ENCODE measurements at regions not wholly inside any gene's neighbourhood (a gene's known extent, or its start where the extent isn't known, plus 50 kb on each side); places are given as distances from the start of the nearest gene placed in this dataset.

DNA sequence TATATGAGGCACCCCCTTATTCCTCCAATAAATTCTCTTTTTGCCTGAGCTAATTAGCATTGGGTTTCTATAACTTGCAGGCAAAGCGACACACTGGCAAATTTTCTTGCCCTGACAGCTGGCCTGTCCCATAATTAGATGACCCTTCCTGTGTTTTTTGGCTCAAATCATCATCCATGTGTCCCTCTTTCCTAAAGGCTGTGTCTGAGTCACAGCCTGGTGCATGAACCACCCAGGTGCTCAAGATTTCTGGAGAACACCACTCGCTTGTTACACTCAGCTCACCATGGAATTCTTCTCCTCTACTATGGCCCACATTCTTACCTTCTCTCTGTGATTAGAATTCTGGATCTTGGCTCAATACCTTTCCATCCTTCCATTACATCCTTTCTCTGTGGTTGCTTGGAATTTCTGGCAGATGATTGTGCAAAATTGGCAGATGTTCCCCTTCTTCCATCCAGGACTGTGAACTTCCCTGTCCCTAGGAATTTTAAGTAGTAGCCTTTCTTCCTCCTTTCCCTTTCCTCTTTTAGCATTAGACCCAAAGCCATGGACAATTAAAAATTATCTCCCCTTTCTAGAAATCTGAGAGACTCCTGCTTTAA is 116.0 kb upstream of the ANKRD1 start:
- peak; percentile 38 for DNase-seq (ENCODE audit: low spot score)

DNA sequence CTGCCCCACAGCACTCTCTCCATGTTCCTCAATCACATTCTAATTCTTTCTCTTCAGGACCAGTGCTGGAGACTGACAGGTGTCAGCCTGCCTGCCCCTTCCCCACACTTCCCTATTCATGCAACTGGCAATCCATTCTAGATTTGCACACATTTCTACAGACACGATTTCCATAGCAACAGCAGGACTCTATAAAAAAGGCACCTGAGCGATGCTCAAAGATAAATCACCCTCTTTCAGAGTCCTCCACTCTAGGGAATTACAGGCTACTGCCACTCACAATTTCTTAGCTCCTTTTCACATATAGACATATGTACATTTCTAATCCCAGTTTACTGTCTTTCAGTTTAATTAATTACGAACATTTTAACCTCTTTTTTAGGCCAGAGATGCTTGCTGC is 118.1 kb upstream of the ANKRD1 start:
- no peak for DNase-seq (ENCODE audit: low spot score)

DNA sequence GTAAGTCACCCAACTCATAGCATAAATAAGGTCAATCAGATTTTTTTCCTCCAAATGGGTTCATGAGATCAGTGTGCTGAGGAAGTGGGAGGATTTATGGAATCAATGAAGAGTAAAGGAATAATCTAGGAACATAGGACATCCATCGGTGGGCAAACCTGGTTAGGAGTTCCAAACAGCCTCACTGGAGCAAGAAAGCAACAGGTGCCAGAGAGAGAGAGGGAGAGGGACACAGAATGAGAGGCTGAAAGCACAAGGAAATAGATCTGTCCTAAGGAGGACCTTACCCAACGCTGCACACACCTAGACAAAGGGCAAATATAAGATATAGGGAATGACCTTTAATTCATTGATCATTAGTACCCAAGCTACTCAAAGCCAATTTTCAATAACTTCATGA is 119.5 kb upstream of the ANKRD1 start:
- DNase-seq (ENCODE audit: low spot score): no peak

DNA sequence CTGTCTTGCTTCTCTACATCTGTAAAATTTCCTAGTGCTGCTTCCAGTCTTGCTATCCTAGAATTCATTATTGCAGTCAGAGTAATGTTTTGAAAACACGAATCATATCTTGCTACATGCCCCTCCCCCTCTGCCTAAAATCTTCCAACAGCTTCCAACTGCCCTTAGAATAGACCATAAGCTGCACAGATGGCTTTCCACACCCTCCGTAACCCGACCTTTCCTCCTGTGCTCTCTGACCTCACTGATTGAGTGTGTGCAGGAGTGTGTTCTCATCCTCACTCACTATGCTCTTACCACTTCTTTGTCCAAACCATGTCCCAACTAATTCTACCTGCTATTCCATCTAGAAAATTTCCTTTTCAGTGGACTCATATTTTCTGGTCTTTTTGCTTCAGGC is 121.2 kb upstream of the ANKRD1 start:
- DNase-seq (ENCODE audit: low spot score): no peak

DNA sequence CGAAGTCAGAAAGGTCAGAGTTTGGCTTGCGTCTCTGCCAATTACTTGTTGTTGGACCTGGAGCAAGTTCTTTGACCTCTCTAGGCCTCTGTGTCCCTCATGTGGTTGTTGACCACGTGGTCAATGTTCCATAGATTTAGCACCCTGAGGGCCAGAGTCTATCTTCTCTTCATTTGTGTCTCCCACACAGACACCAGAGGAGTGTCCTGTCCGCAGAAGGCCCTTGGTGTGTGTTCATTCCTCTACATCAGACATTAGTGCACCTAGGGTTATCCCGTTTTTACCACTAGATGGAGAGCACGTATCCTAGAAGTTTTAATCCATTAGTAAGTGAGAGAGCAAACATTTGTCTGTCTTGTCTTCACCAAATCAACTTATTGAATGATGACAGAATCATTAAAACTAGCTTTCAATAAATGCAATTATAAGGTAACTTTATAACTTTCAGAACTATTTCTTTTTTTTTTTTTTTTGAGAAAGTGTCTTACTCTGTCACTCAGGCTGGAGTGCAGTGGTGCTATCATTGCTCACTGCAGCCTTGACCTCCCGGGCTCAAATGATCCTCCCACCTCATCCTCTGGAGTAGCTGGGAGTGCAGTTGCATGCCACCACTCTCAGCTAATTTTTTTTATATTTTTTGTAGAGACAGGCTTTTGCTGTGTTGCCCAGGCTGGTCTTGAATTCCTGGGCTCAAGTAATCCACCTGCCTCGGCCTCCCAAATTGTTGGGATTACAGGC is 122.5 kb upstream of the ANKRD1 start:
- DNase-seq (ENCODE audit: low spot score): peak; percentile 48

DNA sequence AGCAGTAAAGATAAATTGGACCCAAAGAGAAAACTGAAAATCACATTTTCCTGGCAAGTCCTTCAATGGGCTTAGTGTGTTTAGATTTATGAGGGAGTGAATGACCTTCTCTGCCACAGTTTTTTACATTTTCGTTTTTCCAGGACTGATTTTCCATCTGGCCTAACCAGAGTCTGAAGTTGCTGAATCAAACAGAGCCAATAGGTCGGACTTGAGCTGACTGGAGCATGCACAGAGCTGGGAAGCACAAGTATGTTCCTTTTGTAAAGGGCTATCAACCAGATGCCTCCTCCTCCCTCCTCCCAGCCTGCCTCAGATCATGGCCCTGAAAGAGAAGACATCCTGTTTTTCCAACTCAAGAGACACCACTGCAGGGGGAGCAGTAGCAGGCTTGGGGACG is 126.0 kb upstream of the ANKRD1 start:
- DNase-seq (ENCODE audit: low spot score): no peak

DNA sequence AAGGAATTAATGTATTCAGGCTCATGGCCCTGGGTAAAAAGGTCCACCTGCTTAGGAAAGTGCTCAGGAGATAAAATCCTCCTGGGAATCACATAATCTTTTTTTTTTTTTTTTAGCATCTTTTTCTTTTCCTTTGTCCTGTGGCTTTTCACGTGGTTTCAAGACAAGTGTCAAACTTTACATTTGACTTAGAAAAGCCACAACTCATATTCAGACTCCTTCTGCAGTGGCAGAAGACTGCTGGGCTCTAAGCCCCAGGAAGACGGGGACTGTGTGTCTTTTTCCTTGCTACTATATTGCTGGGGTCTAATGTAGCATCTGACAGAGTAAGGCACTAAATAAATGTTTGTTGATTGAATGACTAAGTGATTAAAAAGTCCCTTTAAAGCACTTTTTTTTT is 127.5 kb upstream of the ANKRD1 start:
- DNase-seq (ENCODE audit: low spot score): no peak

DNA sequence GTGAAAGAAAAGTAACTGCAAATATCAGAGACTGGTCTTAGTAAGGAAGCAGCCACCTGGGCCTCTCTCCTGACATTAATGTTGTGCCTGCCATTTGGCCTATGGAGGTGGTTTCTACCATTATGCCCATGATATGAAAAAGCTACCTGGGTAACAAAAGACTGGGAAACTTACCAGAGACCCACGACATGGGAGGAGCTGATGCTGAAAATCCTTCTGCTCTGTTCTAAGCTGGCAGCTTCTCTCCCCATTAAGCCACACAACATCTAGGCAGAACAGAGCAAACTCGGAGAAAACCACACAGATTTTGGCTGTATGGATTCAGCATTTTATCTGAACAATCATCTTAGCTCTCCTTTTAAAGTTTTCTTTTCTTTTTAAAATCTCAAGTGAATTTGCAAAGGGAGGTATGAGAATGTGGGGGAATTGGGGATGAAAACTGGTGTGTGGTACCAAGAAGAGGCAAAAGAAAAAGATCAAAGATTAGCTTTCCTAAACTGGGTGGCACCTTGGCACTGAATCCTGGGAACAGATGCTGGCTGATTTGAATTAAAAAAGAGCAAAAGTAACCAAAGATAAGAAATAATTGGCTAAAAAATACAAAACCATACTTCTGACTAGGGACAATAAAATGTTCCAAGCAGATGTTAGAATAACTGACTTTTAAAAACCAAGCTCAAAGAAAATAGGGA is 128.6 kb upstream of the ANKRD1 start:
- DNase-seq (ENCODE audit: low spot score): no peak

DNA sequence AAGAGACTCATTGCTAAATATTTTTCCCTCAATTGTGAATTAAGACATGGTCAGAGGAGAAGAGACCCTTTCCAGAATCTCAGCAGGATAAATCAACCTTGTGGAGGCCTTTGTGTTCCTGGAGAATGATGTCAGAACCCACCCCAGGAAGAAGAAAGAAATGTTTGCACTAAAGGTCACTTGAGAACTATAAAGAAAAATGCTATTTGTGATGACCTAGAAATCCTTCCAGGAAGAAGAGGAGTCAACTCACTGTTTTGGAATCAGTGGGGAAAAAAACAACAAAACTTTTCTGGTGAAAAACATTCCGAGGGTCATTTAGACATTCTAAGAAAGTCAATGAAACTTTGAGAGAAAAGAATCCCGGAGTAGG is 129.1 kb upstream of the ANKRD1 start:
- DNase-seq (ENCODE audit: low spot score): no peak

DNA sequence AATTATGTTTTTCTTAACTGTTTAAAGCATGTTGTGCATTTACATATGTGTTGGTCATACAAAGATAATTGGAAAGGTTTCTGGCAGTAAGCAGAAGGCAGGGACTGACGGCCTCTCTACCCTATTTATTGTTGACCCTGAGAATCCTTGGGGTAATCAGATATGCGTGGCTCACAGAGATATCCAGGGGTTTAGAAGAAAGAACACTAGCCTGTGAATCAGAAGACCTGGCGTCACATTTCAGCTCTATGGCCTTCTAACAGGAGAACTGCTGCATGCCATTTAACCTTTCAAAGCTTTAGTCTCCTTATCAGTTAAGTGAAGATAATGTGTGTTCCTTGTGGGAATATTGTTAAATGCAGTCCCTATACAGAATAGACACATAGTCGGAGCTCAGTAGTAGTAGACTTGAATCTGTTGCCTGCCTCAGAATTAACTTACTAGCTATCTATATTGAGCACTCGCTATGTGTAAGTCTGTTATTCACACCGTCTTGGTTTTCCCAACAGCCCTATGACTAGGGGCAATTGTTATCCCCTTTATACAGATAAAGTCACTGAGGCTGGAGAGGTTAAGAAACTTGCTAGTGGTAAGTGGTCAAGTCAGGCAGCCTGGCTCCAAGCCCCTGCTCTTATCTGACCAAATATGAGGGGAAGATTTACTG is 129.6 kb upstream of the ANKRD1 start:
- DNase-seq (ENCODE audit: low spot score): no peak

DNA sequence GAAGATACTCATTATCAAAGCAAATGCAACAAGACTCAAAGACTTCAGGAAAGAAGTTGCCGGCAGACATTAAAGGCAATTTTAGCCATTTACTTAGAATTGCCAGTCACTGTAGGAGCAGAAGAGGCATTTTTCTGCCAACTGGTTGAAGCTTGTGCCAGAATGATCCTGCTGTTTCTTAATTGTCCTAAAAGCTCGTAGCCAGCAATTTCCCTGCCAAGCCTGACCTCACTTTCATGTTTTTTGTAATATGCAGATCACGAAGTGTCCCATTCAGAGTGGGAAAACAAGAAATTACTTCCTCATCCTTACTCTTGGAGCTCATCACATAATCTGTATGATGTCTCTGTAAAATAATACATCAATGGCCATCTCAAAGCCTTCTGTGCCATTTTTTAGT is 130.9 kb upstream of the ANKRD1 start:
- DNase-seq (ENCODE audit: low spot score): no peak

DNA sequence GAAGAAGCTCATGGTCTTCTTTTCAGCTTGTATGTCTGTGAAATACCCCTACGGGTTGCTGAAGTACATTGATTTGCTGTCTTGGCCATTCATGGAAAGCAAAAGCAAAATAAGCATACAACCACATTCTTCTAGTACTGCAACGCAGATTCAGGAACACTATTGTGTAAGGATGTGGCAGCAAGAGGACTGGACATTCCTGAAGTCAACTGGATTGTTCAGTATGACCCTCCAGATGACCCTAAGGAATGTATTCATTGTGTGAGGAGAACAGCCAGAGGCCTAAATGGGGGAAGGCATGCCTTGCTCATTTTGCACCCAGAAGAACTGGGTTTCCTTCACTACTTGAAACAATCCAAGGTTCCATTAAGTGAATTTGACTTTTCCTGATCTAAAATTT is 133.4 kb upstream of the ANKRD1 start:
- peak; percentile 11 for DNase-seq (ENCODE audit: low spot score)

DNA sequence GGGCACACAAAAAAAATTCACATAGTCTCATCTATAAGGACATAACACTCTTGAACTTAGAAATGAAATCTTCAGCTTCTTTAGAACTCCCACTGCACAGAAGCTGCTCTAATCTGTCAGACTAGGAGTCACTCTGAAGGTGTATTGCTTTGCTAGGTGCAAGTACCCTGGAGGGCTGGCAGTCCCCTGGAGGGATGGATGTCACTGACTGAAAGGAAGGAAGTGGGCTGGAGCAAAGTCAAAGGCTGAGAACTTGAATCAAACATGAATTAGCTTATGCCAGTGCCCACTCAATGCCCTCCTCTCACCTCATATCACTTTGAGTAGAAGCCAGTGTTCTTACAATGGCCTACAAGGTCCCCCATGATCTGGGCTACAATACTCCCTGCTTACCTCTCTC is 140.3 kb upstream of the ANKRD1 start:
- no peak for DNase-seq (ENCODE audit: low spot score)

DNA sequence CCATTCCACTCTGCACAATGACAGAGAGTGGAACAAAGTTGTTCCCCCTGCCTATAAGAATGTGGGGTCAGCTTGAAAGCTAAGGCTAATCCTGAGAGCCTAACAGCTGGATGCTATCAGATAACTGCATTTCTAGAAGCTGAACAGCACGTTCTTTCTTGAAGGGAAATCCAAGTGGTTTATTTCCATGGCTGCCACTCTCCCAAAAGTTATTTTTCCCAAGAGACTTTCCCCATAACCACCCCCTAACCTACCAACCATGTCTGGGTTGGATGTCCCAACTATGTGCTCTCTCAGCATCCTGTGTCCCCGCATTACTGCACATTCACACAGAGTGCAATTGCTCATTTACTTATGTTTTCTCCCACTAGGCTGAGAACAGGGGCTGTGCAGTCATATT is 140.7 kb upstream of the ANKRD1 start:
- DNase-seq (ENCODE audit: low spot score): no peak

DNA sequence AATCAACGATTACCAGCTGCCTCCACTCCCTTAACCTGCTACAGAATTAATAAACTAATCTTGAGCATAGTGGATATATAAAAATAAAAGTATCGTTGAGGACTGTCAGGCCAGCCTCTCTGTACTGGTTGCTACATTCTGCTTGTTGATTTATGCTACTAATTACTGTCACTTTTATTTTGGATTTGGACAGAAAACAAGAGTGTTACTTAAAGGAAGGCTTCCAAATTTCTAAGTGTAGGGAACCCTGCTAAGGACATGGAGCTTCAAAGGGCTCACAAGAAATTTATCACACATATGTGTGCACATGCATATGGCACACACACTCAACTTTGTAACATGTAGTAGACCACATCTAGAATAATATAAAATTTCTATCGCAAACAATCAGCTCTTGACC is 141.2 kb upstream of the ANKRD1 start:
- no peak for DNase-seq (ENCODE audit: low spot score)

DNA sequence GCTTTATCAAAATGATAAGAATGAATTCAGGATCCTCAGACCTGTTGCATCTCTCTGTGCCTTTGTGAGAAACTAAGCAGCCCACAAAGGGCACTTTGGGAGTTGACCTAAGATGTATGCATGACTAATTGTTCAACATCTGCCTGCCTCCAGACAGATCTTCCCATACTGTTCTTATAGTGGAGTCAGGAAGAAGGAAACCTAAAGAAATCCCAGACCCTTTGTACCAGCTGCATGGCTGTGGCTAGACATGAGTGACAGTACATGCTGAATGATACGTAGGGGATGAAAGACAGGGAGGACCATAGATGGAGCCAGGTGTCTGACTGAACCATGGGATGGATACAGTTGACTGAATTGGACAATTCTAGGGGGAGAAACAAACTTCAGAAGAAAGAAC is 148.7 kb upstream of the PCGF5 start:
- no peak for DNase-seq (ENCODE audit: low spot score)

DNA sequence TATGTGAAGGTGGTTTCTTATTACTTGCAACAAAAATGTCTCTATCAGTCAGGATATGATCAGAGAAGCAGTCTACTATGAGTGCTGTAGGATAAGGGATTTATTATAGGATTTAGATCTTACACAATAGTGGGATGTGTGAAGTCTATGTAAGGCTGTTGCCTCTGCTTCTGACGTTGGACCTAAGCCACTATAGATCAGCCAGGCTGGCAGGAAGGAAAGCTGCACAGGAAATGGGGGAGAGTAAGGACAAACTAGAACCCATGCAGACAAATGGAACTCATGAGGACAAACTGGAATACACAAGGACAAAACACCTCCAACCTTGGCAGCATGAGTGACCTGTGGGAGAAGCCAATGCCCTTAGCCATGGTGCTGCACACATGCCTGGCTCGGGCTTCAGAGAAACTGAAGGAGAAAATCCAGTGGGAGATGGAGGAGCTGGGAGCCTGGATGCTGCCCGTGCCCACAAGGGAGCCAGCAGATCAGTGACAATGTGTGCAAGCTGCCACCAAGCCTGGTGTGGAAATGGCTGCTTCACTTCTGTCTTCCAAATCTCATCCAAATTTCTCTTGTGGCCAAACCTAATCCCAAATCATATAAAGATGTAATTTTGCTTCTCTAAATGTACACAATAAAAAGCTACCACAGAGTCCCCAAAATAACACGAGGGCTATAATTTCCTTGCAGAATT is 147.0 kb upstream of the PCGF5 start:
- no peak for DNase-seq (ENCODE audit: low spot score)

DNA sequence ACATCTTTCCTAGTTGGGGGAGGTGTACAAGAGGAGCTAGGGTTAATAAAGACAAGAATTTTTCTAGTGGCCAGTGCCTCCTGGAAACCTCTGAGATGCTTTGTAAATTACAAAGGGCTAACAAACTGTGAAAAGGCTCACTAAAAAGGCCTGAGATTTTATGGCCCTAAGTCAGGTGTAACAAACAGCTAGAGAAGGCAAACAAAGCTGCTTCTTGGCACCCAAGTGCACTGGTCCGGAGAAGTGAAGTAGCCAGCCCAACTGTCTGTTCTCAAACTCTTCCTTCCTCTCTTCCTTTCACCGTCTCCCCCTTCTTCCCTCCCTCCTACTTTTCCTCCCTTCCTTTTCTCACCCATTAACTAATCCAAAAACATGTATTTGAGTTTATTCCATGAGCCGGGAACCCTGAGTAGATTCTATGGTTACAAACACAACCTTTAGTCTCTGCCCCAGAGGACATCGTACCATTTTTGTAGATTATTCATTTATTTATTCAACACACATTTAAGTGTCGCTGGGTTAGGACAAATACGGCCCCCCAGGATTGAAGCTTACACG is 143.4 kb upstream of the PCGF5 start:
- DNase-seq (ENCODE audit: low spot score): no peak

DNA sequence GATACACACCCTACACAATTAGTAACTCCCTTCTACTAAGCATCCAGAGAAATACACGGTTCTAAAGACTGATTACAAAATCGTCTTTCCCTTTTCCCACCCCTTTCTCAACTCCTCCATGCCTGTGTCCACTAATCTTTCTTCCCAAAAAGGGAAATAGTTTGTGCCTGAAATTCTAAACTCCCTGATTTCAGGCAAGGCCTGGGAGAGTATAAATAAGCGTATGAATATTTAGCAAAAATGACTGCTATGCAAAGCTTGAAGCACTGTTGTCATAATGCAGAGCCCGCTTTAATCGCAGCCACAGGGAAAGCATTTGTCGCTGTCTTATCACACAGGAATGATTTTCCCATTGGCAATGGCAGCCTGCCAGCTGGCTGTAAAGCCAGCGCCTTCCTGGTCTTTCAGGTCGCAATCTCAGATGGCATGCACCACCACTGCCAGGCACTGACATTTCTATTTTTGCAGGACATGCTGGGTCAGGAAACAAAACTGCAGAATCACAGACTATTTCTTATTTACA is 142.9 kb upstream of the PCGF5 start:
- DNase-seq (ENCODE audit: low spot score): peak; percentile 19

DNA sequence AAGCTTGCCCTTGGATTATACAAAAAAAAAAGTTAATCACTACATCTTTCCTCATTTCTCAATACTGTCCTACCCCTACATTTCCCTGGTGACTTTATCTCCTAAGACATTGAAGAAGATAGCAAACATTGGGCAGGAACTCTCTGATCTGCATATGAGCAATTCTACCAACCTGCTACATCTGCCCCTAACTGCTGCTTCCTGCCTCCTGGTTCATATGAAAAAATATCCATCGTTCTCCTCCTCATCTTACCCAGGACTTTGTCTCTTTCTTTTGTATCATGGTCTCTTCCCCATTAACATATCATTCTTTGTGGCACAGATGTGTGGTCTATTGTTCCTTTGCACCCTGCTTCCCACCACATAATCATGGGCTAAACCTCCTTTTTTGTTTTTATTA is 139.7 kb upstream of the PCGF5 start:
- no peak for DNase-seq (ENCODE audit: low spot score)

DNA sequence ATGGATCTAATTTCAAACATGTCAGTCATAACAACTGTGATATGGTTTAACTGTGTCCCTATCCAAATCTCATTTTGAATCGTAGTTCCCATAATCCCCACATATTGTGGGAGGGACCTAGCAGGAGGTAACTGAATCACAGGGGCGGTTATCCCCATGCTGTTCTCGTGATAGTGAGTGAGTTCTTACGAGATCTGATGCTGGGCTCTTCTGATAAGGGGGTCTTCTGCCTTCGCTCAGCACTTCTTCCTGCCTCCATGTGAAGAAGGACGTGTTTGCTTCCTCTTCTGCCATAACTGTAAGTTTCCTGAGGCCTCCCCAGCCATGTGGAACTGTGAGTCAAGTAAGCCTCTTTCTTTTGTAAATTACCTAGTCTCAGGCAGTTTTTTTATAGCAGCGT is 138.0 kb upstream of the PCGF5 start:
- DNase-seq (ENCODE audit: low spot score): no peak

Measured in GM03348 (cell line).